ENCODE measurements at regions not wholly inside any gene's neighbourhood (a gene's known extent, or its start where the extent isn't known, plus 50 kb on each side); places are given as distances from the start of the nearest gene placed in this dataset.

- 65% methylated on average over 2 of the region's 21 CpGs for WGBS (ENCODE audit: insufficient coverage, low coverage, low lambda C conversion rate, missing lambda C conversion rate)
- TF ChIP-seq POLR2A (IDR thresholded peaks at IDR 0.05) = no peak
- TF ChIP-seq CTCF (IDR thresholded peaks at IDR 0.05) = no peak
- ATAC-seq = peak in 1 of 4 donors; percentile 30
These were observed 170.3 kb upstream of the SOX4 start for GRCh38 chr6:21423106-21423854.

GRCh38 chr6:21426841-21427490, 166.6 kb upstream of the SOX4 start:
- no peak for DNase-seq
- no peak overlapping the region for H3K27ac ChIP-seq
- TF ChIP-seq CTCF (IDR thresholded peaks at IDR 0.05) (no peak), POLR2A (IDR thresholded peaks at IDR 0.05) (no peak)
- intact Hi-C loops (cut with DNase I) = no loop called here
- H3K36me3 ChIP-seq = no peaks in the 10 kb centered on the region
- ATAC-seq = no peak
- H3K4me3 ChIP-seq = no peak overlapping the region
- no peaks in the 10 kb centered on the region for H3K27me3 ChIP-seq
- no peaks in the 10 kb centered on the region for H3K9me3 ChIP-seq
- 56% methylated on average over 6 of the region's 8 CpGs for WGBS (ENCODE audit: insufficient coverage, low coverage, low lambda C conversion rate, missing lambda C conversion rate)
- no peaks in the 10 kb centered on the region for H3K4me1 ChIP-seq

More at GRCh38 chr6:21423106-21423854, 170.3 kb upstream of the SOX4 start:
- Histone ChIP-seq H3K27ac (no peak overlapping the region), H3K36me3 (no peaks in the 10 kb centered on the region), H3K4me1 (no peaks in the 10 kb centered on the region), H3K9me3 (no peaks in the 10 kb centered on the region), H3K4me3 (no peak overlapping the region), H3K27me3 (no peaks in the 10 kb centered on the region)
- no peak for DNase-seq
- intact Hi-C loops (cut with DNase I) = no loop called here

- WGBS (ENCODE audit: insufficient coverage, low coverage, low lambda C conversion rate, missing lambda C conversion rate) = 94% methylated on average over 2 of the region's 2 CpGs
- DNase-seq = no peak
- intact Hi-C loops (cut with DNase I) = no loop called here
These were observed 164.3 kb upstream of the SOX4 start for GRCh38 chr6:21429291-21429690.

GRCh38 chr6:21431526-21431925, 162.0 kb upstream of the SOX4 start:
- DNase-seq = no peak
- Histone ChIP-seq H3K27me3 (no peaks in the 10 kb centered on the region), H3K27ac (no peak overlapping the region), H3K36me3 (no peaks in the 10 kb centered on the region), H3K9me3 (no peaks in the 10 kb centered on the region), H3K4me1 (no peaks in the 10 kb centered on the region), H3K4me3 (no peak overlapping the region)
- no peak for ATAC-seq
- 75% methylated on average over 4 of the region's 4 CpGs for WGBS (ENCODE audit: insufficient coverage, low coverage, low lambda C conversion rate, missing lambda C conversion rate)
- intact Hi-C loops (cut with DNase I) = no loop called here
- TF ChIP-seq CTCF (IDR thresholded peaks at IDR 0.05) (no peak), POLR2A (IDR thresholded peaks at IDR 0.05) (no peak)

More at GRCh38 chr6:21429291-21429690, 164.3 kb upstream of the SOX4 start:
- H3K27ac ChIP-seq = no peak overlapping the region
- H3K4me3 ChIP-seq = no peak overlapping the region
- H3K36me3 ChIP-seq = no peaks in the 10 kb centered on the region
- no peak for TF ChIP-seq POLR2A (IDR thresholded peaks at IDR 0.05)
- TF ChIP-seq CTCF (IDR thresholded peaks at IDR 0.05) = no peak
- ATAC-seq = no peak
- no peaks in the 10 kb centered on the region for H3K9me3 ChIP-seq
- no peaks in the 10 kb centered on the region for H3K4me1 ChIP-seq
- H3K27me3 ChIP-seq = no peaks in the 10 kb centered on the region
